Testis (tissue), 2 donors: ENCODE measurements at regions not wholly inside any gene's neighbourhood (a gene's known extent, or its start where the extent isn't known, plus 50 kb on each side); places are given as distances from the start of the nearest gene placed in this dataset.

Experiments used
- POLR2A ChIP-seq: fragments of 450-650 bp; IDR thresholded peaks from one replicate; pipeline ENCODE4 v1.6.1; 2017; ENCODE audit warnings: antibody characterized with exemption, mild to moderate bottlenecking, moderate library complexity
- TF ChIP-seq, protein P1 (sequence below), 3 experiments: fragments of 450-650 bp in 2 of 3; fragments of 200-600 bp in 1 of 3; sonication (generic) in 1 of 3; IDR thresholded peaks; one replicate each; pipeline ENCODE4 v1.5.1; 2016 to 2019; ENCODE audit warnings: antibody characterized with exemption in 3 of 3, mild to moderate bottlenecking in 2 of 3, moderate library complexity in 1 of 3

DNA sequence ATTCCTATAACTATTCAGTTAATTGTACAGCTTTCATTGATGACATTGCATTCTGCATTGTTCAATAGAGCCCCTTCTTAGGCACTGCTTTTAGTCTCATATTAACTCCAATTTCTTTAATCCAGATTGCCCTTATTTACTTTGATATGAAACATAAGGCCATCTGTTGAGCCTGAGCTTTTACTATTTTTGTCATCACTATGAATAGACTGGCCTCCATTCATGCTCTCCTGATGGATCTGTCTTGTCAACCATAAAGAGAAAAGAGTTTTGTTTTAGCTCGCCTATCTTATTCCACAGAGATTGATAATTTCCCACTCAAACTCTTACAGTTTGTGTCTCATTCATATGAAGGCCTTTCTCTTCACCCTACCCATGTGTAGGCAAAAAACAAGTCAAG is 159.2 kb upstream of the DTNA start:
- no peak for TF ChIP-seq POLR2A
- TF ChIP-seq, protein P1, sequence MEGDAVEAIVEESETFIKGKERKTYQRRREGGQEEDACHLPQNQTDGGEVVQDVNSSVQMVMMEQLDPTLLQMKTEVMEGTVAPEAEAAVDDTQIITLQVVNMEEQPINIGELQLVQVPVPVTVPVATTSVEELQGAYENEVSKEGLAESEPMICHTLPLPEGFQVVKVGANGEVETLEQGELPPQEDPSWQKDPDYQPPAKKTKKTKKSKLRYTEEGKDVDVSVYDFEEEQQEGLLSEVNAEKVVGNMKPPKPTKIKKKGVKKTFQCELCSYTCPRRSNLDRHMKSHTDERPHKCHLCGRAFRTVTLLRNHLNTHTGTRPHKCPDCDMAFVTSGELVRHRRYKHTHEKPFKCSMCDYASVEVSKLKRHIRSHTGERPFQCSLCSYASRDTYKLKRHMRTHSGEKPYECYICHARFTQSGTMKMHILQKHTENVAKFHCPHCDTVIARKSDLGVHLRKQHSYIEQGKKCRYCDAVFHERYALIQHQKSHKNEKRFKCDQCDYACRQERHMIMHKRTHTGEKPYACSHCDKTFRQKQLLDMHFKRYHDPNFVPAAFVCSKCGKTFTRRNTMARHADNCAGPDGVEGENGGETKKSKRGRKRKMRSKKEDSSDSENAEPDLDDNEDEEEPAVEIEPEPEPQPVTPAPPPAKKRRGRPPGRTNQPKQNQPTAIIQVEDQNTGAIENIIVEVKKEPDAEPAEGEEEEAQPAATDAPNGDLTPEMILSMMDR (IDR thresholded peaks at IDR 0.05) = no peak
